ENCODE measurements at regions not wholly inside any gene's neighbourhood (a gene's known extent, or its start where the extent isn't known, plus 50 kb on each side); places are given as distances from the start of the nearest gene placed in this dataset.

GRCh38 chr18:75805265-75805664, 377.8 kb upstream of the SMIM21 start:
- DNase-seq (ENCODE audit: low read depth) = no peak

- no peak for DNase-seq (ENCODE audit: low read depth)
Observed at GRCh38 chr18:75802681-75803080, 375.2 kb upstream of the SMIM21 start.

- no peak for DNase-seq (ENCODE audit: low read depth)
Observed at GRCh38 chr18:75801178-75801577, 373.7 kb upstream of the SMIM21 start.

DNA sequence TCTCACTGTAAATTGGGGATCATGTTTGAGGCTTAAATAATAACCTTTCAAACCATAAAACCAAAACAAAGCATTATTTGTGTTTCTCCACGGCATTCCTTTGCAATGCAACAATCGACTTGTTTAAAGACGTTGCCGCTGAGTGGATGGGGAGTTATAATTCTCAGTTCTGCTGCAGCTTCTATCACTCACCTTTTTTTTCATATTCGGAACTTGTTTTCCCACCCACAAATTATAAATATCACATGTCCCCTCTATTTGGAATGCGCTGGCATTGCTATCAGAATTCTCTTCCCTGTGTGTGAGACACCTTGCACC, 372.8 kb upstream of the SMIM21 start:
- DNase-seq (ENCODE audit: low read depth) = no peak

DNA sequence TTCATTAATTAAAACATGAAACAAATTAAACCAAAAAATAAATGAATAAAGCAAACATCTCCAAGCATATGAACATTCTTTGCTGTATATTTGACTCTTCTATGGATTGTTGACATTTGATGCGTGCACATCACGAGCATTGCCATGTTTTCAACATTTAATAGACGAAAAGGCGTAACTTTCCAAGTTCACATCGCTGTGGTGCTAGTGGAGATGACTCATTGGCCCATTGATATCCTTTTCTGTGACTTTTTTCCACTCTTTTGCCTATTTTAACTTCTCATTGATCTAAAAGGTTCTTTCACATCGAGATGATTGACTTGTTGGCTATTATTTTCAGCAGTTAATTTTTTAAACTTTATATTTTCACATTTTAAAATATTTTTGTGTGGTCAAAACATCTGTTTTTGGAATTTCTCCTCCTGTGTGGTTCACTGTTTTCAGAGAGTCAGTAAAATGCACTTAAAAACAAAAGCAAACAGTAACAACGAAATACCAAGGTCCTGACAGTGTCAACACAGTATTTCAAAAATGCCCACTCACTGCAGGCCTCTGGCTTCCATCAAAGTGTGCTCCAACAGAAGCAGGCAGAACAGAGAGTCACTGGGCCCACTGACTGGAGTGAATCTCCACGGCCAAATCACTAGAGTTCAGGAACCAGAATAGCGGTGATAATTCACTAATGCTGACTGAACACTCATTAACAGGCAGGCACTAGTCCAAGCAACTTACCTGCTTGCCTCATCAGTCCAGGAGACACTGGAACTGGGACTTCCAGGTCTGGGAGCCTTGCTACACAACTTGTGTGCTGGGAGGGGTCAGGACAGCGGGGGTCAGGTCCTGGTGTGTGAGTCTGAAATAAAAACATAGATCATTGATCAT, 372.2 kb upstream of the SMIM21 start:
- DNase-seq (ENCODE audit: low read depth) = peak; percentile 44

DNA sequence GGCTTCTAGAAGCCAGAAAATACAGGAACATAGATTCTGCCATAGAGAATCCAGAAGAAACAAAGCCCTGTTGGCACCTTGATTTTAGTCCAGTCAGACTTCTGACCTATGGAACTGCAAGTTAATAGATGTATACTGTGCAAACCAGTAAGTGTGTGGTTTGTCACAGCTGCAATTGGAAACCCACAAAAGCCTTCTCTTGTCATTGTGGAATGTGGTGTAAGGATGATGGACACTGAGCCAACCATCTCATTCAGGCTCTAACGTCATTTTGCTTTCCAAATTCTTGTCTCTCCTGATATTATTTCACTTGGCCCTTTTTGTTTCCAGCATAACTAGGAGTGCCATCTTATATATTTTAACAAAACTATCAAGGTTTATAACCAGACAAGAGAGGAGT, 369.5 kb upstream of the SMIM21 start:
- no peak for DNase-seq (ENCODE audit: low read depth)

DNA sequence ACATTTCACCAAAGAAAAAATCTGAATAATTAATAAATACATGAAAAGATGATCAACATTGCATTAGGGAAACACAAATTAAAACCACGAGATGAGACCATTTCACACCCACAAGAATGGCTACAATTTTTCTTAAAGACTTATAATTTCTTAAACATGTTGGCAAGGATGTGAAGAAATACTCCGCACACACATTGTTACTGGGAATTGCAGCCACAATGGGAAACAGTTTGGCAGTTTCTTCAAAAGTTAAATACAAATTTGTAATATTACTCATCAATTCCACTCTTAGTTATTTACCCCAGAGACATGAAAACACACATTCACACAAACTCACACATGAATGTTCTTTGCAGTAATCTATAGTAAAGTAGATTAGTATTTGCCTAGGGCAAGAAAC, 363.3 kb upstream of the SMIM21 start:
- no peak for DNase-seq (ENCODE audit: low read depth)

DNA sequence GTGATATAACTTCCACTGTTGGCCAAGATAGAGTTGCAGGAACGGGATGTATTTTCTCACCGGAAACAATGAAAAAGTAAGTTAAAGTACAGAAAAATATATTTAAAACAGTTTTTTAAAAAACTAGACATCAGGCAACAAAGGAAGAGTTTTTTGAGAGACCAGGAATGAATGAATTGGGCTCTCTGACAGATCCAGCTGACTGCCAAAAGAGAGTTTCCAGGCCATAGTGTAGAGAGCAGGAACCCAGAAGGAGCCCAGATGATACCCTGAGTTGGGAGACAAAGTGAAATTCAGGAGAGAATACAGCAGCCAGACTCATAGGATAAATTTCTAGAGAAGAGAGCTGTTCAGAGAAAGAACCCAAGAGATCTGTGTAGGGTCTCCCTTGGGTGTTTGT, 362.6 kb upstream of the SMIM21 start:
- DNase-seq (ENCODE audit: low read depth) = no peak

- no peak for DNase-seq (ENCODE audit: low read depth)
Observed at GRCh38 chr18:75785834-75786233, 358.3 kb upstream of the SMIM21 start.

- no peak for DNase-seq (ENCODE audit: low read depth)
Observed at GRCh38 chr18:75785206-75785605, 357.7 kb upstream of the SMIM21 start.

DNA sequence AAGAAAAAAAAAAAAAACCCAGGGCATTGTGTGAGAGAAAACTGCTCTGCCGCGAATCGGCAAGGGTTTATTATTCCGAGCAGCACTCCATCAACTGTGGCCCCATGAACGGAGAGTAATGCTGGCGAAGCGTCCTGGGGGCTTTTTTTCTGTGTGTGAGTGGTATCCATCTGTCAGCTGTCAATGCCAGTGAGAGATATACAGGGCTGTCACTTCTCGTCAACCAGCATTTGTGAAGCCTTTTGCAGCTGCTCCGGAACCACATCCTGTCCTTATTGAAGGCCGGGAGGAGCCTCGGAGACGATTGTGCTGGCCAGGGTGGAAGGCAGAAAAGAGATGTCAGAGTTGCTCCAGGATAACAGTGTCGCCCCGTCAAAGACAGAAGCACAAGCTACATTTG, 356.9 kb upstream of the SMIM21 start:
- no peak for DNase-seq (ENCODE audit: low read depth)

DNA sequence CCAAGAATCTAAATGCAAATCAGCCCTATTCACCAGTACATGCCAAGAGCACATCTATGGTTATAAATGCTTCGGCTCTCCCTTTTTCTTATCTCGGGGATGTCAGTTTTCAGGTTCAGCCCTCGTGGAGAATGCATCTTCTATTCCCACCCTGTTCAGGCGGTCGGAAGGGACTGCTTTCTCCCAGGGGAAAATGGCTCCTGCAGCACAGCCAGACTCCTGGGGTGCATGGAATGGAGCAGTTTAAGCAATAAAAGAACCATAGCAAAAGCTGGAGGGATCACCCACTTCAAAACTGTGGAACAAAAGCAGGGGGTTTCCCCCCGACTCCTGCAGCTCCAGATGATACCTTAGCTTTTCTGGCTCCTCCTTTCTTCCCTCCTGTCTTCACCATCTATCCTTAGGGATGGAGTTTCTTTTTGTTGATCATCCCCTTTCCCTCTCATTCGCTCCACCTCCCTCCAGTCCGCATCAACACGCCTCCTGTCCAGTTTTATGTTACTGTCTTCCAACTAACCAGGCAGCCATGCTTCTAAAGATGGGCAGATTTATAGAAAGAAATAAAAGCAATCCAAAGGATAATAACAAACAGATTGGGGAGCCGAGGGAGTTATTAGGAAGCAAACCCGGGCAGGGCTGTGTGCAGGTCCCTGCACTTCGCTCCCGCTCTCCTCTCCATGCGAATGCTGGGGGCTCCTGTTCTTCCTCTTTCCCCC, 356.2 kb upstream of the SMIM21 start:
- no peak for DNase-seq (ENCODE audit: low read depth)

DNA sequence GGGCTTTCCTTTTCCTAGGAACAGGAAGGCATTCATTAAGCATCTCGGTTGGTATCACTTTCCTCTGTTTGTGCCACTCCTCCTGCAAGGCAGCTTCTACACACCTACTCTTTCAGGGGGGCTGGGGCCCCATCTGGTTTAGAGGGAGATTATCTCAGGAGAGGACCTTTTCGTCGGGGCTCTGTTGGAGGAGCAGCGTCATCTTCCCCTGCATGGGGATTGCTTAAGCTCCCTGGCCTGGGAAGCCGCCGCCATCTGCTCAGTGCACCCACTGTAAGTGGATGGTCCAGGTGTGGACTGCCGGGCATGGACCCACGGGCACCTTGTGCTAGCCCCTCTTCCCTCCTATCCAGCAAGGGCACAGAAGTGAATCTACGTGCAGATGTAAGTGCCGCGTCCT, 355.3 kb upstream of the SMIM21 start:
- DNase-seq (ENCODE audit: low read depth) = no peak

GRCh38 chr18:75782204-75782603, 354.7 kb upstream of the SMIM21 start:
- no peak for DNase-seq (ENCODE audit: low read depth)

- DNase-seq (ENCODE audit: low read depth) = no peak
Observed at GRCh38 chr18:75779910-75780309, 352.4 kb upstream of the SMIM21 start.

DNA sequence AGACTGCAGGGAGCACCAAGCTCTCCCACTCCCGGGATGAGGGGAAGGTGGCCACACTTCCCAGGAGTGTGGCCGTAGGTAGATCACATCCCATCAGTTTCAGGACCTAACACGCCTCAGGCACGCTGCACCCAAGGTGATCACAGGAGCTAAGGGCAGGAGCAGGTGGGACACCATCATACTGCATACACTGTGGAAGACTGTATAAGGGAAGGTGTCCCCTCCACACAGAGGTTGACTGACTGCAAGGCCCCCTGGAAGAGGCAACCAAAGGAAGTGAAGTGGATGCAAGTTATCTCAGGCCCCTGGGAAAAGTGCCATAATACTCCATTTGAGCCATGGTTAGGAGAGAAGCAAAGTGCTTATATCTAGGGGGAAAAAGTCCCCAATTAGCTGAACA, 351.9 kb upstream of the SMIM21 start:
- DNase-seq (ENCODE audit: low read depth) = no peak

DNA sequence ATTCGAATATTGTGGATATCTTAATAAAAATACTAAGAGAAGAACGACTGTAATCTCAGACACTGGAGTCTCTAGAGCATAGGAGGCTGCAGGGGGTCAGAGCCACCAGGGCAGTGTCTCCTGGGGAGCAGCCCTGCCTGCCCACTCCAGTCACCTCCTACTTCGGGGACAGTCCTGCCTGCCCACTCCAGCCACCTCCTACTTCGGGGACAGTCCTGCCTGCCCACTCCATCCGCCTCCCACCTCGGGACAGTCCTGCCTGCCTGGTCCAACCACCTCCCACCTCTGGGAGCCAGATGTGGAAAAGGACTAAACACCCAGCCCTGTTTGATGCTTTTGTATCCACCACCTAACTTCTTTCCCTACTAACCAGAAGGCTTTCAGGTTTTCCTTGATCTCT, 350.1 kb upstream of the SMIM21 start:
- DNase-seq (ENCODE audit: low read depth) = no peak

DNA sequence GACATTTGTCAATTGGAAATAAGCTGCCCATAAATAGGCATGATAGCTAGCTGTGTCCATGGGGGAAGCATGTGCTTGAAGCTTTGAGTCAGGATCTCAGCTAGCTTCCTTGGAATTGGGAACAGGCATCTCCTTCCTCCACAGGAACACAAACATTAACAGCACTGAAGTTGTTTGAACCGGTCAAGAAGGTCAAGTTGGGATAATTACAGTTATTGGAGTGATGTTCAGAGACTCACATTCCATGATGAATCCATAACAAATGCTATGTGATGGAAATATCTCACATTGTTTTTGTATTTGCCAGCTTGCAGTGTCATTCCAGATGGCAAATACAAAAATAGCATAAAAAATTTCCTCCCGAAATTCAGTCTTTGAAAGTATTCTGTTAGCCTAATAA, 347.6 kb upstream of the SMIM21 start:
- peak; percentile 35 for DNase-seq (ENCODE audit: low read depth)

- DNase-seq (ENCODE audit: low read depth) = no peak
Observed at GRCh38 chr18:75773618-75774017, 346.1 kb upstream of the SMIM21 start.

GRCh38 chr18:75762758-75763157, 335.3 kb upstream of the SMIM21 start:
- DNase-seq (ENCODE audit: low read depth) = no peak

- DNase-seq (ENCODE audit: low read depth) = no peak
Observed at GRCh38 chr18:75760208-75760607, 332.7 kb upstream of the SMIM21 start.

- DNase-seq (ENCODE audit: low read depth) = no peak
Observed at GRCh38 chr18:75757951-75758350, 330.4 kb upstream of the SMIM21 start.

DNA sequence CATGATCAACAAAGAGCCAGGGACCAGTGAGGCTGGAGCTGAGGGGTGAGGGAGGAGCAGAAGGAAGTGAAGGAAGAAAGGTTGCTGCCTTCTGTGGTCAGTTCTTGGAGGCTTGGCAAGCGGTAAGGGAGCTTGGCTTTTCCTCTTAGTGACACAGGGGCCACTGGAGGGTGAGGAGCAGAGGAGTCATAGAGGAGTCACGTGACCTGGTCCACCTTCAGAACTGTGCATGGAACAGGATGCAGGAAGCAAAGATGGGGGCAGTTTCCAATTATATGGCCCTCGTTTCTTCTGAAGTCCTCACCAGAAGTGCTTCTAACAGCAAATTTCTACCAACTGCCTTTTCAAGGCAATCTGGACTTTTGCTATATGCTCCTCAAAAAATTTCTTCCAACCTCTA, 326.9 kb upstream of the SMIM21 start:
- DNase-seq (ENCODE audit: low read depth) = no peak

- no peak for DNase-seq (ENCODE audit: low read depth)
Observed at GRCh38 chr18:75753753-75754152, 326.2 kb upstream of the SMIM21 start.

Data from GM04503 (cell line).